ENCODE measurements at regions not wholly inside any gene's neighbourhood (a gene's known extent, or its start where the extent isn't known, plus 50 kb on each side); places are given as distances from the start of the nearest gene placed in this dataset.
"Not testable (repeated sequence)": the region's sequence is repeated elsewhere in the genome, so short reads cannot be mapped to it uniquely, and the experiment has no call there.

GRCh38 chr12:68470664-68471328 lies 138.6 kb upstream of the MDM1 start:
- H3K4me3 ChIP-seq (ENCODE audit: low read length), result no peak overlapping the region

DNA sequence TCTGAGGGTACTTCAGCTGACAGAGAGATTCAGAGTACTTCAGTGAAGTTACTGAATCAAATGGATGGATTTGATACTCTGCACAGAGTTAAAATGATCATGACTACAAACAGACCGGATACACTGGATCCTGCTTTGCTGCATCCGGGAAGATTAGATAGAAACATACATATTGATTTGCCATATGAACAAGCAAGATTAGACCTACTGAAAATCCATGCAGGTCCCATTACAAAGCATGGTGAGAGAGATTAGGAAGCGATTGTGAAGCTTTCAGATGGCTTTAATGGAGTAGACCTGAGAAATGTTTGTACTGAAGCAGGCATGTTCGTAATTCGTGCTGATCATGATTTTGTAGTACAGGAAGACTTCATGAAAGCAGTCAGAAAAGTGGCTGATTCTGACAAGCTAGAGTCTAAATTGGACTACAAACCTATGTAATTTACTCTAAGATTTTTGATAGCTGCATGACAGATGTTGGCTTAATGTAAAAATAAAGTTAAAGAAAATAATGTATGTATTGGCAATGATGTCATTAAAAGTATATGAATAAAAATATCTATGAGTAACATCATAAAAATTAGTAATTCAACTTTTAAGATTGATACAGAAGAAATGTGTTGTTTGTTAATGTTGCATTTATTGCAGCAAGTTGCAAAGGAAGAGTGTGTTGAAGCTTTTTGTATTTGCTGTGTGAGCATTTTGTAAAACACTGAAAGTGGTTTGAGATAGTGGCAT lies 136.1 kb upstream of the RAP1B start:
- no peak overlapping the region for H3K4me3 ChIP-seq (ENCODE audit: low read length)
- no peak for DNase-seq (ENCODE audit: low read depth, low spot score)

More at GRCh38 chr12:68470664-68471328, 138.6 kb upstream of the MDM1 start:
- DNase-seq (ENCODE audit: low read depth, low spot score), result no peak

- DNase-seq (ENCODE audit: low read depth, low spot score), result no peak
- no peak overlapping the region for H3K4me3 ChIP-seq (ENCODE audit: low read length)
Measured at GRCh38 chr12:68476794-68477193, 133.9 kb upstream of the RAP1B start.

DNA sequence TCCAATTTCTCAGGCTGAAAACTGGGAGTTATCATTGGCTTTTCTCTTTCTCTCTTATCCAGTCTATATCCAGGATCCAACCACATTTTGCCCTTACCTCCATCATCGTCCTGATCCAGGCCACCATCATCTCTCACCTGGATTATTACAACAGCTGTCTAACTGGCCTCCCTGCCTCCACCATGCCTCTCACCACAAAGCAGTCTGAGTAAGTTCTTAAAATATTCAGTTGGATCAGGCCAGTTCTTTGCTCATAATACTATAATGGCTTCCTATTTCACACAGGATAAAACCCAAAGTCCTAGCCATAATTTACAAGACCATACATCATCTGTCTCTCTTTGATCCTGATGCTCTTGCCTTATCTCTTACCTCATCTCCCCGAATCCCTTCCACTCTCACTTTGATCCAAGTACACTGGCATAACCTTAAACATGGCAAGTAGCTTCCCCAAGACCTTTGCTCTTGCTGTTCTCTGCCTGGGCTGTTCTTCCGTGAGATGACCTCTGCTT lies 133.4 kb upstream of the RAP1B start:
- no peak for DNase-seq (ENCODE audit: low read depth, low spot score)
- H3K4me3 ChIP-seq (ENCODE audit: low read length), result no peak overlapping the region

DNA sequence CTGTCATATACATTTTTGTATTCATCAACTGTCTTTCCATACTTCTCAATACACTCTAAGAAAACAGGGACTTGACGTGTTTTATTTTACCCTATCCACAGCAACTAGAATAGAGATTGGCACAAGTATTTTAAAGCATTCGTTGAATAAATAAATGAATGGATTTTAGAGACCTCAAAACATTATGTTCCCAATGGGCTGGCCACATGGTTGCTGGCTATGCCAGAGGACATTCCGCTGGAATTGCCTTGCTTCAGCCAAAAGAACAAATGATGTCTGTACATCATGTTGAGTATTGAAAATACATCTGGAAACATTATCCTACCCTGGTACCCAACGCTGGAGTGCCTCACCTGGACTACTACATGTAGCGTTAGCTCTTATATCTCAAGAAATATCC lies 132.8 kb upstream of the RAP1B start:
- no peak for DNase-seq (ENCODE audit: low read depth, low spot score)

DNA sequence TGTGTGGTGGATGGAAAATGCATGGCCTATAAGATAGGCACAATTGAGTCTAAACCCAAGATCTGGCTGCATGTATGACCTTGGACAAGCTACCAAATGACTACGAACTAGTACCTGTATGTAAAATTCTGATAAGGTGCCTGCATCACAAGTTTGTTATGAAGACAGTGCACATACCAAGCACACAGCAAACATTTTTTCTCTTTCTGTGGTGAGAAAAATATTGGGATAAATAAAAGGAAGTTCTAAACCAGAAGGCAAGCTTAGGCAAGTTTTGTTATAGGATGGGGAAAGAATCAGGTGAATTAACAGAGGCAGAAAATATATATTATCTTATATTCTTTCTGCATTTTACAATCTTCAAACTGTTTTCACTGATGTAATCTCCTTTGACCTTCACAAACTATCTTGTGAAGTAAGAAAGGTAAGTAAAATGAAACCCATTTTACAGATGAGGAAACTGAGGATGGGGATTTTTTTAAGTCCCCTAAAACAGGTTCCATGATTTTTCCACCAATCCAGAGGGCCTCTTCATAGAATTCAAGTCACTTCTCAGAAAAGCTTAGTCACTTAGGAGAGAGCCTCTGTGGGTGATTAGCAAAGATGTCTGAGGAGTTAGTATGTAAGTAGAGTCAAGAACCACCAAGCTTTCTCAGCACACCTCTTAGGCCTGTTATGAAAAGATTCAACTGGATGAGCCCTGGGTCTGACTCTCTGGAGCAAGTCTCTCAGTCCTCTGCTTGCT lies 132.0 kb upstream of the RAP1B start:
- H3K4me3 ChIP-seq (ENCODE audit: low read length), result no peak overlapping the region
- DNase-seq (ENCODE audit: low read depth, low spot score), result no peak

More for the DNA sequence above, 132.8 kb upstream of the RAP1B start:
- H3K4me3 ChIP-seq (ENCODE audit: low read length), result no peak overlapping the region

DNA sequence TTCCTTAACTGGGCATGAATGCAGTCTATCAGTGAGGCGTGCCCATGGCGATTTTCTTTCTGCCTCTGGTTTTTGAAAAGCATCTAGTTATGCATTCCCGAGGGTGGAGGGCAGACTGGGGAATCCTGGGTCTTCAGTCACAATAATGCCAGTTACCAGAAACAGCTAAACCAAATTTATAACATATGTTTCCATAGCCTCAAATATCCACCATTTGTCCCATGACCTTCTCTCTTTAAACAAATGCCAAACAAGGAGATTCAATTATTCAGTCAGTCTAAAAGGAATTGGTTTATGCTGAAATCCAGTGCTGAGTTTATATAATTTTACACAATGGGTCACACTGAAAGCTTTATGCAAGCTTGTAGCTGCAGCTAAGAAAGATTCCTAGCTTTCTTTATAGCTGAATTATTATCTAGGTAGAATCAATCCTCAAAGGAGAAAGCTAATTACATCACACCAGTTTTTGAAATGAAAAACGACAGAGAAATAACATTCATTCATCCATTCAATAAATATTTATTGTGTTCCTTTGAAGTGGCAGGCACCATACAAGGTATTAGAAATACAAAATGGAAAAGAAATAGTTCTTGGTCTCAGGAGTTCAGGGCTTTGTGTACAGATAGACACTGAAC lies 131.3 kb upstream of the RAP1B start:
- no peak for DNase-seq (ENCODE audit: low read depth, low spot score)
- H3K4me3 ChIP-seq (ENCODE audit: low read length), result no peak overlapping the region

DNA sequence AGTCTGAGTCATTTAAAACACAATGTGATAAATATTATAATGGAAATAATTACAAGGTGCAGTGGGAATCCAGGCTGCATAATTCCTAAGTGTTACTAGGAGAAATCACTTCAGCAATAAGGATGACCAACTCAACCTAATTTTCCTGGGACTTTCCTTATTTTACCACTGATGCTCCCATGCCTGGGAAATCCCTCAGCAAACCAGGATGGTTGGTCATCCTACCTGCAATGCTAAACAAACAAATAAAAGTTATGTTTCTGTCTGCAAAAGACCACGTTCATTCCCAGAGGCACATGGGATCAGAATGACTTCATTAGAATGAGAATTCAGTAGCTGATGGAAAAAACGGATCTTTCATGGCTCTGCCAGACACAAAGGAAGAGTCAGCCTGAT lies 130.8 kb upstream of the RAP1B start:
- no peak for DNase-seq (ENCODE audit: low read depth, low spot score)
- no peak overlapping the region for H3K4me3 ChIP-seq (ENCODE audit: low read length)

- H3K4me3 ChIP-seq (ENCODE audit: low read length), result no peak overlapping the region
- DNase-seq (ENCODE audit: low read depth, low spot score), result no peak
Measured at GRCh38 chr12:68480526-68480925, 130.2 kb upstream of the RAP1B start.

DNA sequence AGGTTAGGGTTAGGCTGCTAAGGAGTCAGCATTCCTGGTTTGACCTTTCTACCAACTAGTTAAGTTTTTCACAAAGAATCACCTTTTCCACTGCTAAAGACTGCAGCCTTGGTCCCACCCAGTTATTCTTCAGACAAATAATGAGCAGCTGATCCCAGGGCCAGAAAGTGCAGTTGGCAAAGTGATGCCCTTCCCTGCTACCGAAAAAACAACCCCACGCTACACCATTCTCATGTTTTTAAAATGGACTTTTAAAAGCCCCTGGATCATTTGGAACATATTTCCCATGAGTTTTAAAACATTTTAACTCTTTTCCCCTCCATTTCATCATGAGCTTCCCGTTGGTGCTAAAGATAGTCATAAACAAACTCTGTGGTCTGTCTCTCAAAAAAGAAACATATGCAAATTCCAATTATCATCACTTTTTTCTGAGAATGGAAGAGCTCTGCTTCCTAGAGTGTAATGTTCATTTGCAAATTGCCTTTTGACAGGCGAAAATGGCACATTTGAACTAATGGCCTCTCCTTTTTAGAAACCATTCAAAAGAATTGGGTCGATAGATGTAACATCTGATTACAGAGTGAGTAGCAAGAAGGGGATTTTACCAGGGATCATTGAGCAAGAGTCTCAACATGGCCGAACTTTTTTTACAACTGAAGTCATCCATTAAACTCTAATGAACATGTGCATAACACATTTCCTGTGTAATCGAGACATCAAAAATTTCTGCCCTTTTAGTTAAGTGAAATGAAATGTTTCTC lies 129.3 kb upstream of the RAP1B start:
- DNase-seq (ENCODE audit: low read depth, low spot score), result no peak

GRCh38 chr12:68482014-68482413 lies 128.7 kb upstream of the RAP1B start:
- H3K4me3 ChIP-seq (ENCODE audit: low read length), result no peak overlapping the region
- no peak for DNase-seq (ENCODE audit: low read depth, low spot score)

More for the DNA sequence above, 129.3 kb upstream of the RAP1B start:
- no peak overlapping the region for H3K4me3 ChIP-seq (ENCODE audit: low read length)

- peak; percentile 90 for DNase-seq (ENCODE audit: low read depth, low spot score)
- H3K4me3 ChIP-seq (ENCODE audit: low read length), result no peak overlapping the region
Measured at GRCh38 chr12:68482660-68483059, 128.0 kb upstream of the RAP1B start.

GRCh38 chr12:68483592-68484383 lies 126.9 kb upstream of the RAP1B start:
- DNase-seq (ENCODE audit: low read depth, low spot score), result no peak
- no peak overlapping the region for H3K4me3 ChIP-seq (ENCODE audit: low read length)

DNA sequence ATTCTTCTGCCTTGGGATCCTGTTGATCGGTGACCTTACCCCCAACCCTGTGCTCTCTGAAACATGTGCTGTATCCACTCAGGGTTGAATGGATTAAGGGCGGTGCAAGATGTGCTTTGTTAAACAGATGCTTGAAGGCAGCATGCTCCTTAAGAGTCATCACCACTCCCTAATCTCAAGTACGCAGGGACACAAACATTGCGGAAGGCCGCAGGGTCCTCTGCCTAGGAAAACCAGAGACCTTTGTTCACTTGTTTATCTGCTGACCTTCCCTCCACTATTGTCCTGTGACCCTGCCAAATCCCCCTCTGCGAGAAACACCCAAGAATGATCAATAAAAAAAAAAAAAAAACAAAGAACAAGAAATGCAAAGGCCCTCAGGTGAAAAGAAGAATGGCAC lies 126.1 kb upstream of the RAP1B start:
- H3K4me3 ChIP-seq (ENCODE audit: low read length); DNase-seq (ENCODE audit: low read depth, low spot score): not testable (repeated sequence)

- not testable (repeated sequence) for H3K4me3 ChIP-seq (ENCODE audit: low read length); DNase-seq (ENCODE audit: low read depth, low spot score)
Measured at GRCh38 chr12:68486449-68486848, 124.2 kb upstream of the RAP1B start.

DNA sequence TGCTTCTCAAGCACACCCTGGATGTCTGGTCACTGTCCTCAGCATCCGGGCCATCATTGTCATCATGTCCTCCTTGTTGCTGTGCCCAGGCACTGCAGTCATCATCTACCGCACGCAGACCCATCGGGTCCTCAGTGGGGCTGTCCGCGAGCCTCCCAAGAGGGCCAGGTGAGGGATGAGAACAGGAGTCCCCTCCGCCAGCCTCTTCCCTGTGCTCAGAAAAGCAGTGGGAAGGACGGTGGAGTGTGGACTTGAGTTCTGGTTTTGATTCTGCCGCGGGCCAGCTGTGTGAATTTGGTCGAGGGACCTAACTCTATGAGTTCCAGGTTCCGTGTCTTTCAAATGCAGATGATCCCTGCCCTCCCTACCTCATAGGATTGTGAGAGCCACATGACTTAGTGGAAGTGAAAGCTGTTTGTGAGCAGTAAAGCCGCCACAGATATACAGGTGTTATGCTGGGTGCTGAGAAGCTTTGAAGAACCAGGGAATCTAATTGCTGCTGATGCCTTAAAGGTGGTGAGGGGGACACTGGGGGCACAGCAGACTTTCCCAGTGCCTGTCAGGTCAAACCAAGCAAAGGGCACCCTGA lies 122.9 kb upstream of the RAP1B start:
- no peak overlapping the region for H3K4me3 ChIP-seq (ENCODE audit: low read length)
- DNase-seq (ENCODE audit: low read depth, low spot score), result no peak

DNA sequence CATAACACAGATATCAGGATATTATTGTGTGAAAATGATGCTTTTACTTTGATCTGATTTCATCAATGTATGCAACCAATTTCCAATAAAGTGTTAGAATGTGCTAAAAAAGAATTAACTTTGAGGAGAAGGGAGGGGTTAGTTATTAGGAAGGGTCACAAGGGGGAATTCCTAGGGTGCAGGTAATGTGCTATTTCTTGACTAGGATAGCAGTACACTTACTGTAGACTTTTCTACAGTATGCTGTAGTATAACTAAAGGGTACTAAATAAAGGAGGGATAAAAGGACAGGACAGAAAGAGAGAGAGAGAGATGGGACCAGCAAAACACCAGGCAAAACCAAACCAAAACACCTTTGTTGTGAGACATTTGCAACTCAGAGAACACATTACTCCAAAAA lies 121.4 kb upstream of the RAP1B start:
- H3K4me3 ChIP-seq (ENCODE audit: low read length), result no peak overlapping the region
- DNase-seq (ENCODE audit: low read depth, low spot score), result no peak

DNA sequence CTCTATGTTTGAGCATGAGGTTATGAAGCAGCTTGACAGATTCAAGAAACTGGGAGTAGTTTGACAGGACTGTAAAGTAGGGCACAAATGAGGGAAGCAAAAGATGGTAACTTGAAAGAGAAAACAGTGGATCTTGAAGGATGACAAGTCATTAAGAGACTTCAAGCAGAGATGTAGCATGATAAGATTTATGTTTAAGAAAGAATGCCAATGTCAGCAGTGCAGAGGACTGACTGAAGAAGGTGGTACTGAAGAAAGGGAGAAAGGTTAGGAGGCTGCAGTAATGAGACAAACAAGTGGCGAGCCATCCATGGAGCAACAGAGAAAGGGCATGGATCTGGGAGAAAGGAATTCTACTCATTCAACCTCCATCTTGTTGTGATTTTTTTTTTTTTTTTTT lies 120.2 kb upstream of the RAP1B start:
- no peak overlapping the region for H3K4me3 ChIP-seq (ENCODE audit: low read length)
- DNase-seq (ENCODE audit: low read depth, low spot score), result no peak

All from Jurkat, Clone E6-1 (cell line).